ENCODE measurements at regions not wholly inside any gene's neighbourhood (a gene's known extent, or its start where the extent isn't known, plus 50 kb on each side); places are given as distances from the start of the nearest gene placed in this dataset.

GRCh38 chr6:115842338-115842737 lies 218.4 kb downstream of the FRK start:
- no peak overlapping the region for H3K27ac ChIP-seq (ENCODE audit: insufficient read depth, low read depth, low read length)
- dilution Hi-C loops (cut with MboI; ENCODE audit: extremely low pct_ligation_motif_present, low sequenced_read_pairs): no loop called here
- POLR2A ChIA-PET: no interaction called here

More at GRCh38 chr6:115842338-115842737, 218.4 kb downstream of the FRK start:
- H3K4me2 ChIP-seq (ENCODE audit: insufficient read depth, low read length): no peak overlapping the region
- TF ChIP-seq MAX (IDR thresholded peaks at IDR 0.05; ENCODE audit: insufficient read depth, insufficient read length) (no peak), POLR2A (IDR thresholded peaks at IDR 0.05; ENCODE audit: low read depth, low read length) (no peak), EZH2 (IDR thresholded peaks at IDR 0.05; ENCODE audit: borderline replicate concordance, low read depth, low read length, severe bottlenecking) (no peak), FOS (IDR thresholded peaks at IDR 0.05; ENCODE audit: borderline replicate concordance, insufficient read depth, low read length) (no peak), MYC (IDR thresholded peaks at IDR 0.05; ENCODE audit: low read depth, low read length) (no peak), CTCF (IDR thresholded peaks at IDR 0.05; ENCODE audit: extremely low read depth in 1 of 2, insufficient read depth in 1 of 2, low read depth in 1 of 2, low read length in 2 of 2) (no peak), JUN (IDR thresholded peaks at IDR 0.05; ENCODE audit: borderline replicate concordance, insufficient read depth, insufficient read length, low read depth) (no peak)
- H3K9me1 ChIP-seq (replicated peaks; ENCODE audit: control insufficient read depth, extremely low read depth, insufficient read depth, low read length): no peaks in the 10 kb centered on the region
- DNase-seq (ENCODE audit: low read depth, low spot score) (no peak), FAIRE-seq (no peak)
- no peaks in the 10 kb centered on the region for H3K4me1 ChIP-seq (ENCODE audit: control insufficient read depth, extremely low read depth, insufficient read depth, low read length)
- no peak overlapping the region for H2AFZ ChIP-seq (ENCODE audit: low read depth, low read length)
- BruUV-seq (replicated peaks): no TSS peak
- H4K20me1 ChIP-seq (replicated peaks; ENCODE audit: control insufficient read depth, extremely low read depth, insufficient read depth, low read length): no peaks in the 10 kb centered on the region
- intact Hi-C loops (cut with micrococcal nuclease): no loop called here
- no peak overlapping the region for H3K9ac ChIP-seq (replicated peaks; ENCODE audit: extremely low read depth, insufficient read depth, low read length)
- no peaks in the 10 kb centered on the region for H3K27me3 ChIP-seq (ENCODE audit: control insufficient read depth in 2 of 2, insufficient read depth in 2 of 2, low read length in 2 of 2)
- H3K9me3 ChIP-seq (replicated peaks; ENCODE audit: control insufficient read depth, insufficient read depth, low read length): no peaks in the 10 kb centered on the region
- no peaks in the 10 kb centered on the region for H3K79me2 ChIP-seq (ENCODE audit: control insufficient read depth, insufficient read depth, low read length)
- CTCF ChIA-PET: no interaction called here
- H3K4me3 ChIP-seq (replicated peaks in 1 of 3; ENCODE audit: insufficient read depth in 1 of 3, low read depth in 1 of 3, low read length in 3 of 3): no peak overlapping the region
- no peaks in the 10 kb centered on the region for H3K36me3 ChIP-seq (ENCODE audit: control insufficient read depth in 2 of 2, extremely low read depth in 1 of 2, insufficient read depth in 2 of 2, low read length in 2 of 2)
